ENCODE measurements at regions not wholly inside any gene's neighbourhood (a gene's known extent, or its start where the extent isn't known, plus 50 kb on each side); places are given as distances from the start of the nearest gene placed in this dataset.

- H3K36me3 Mint-ChIP-seq: no peaks in the 10 kb centered on the region
- H3K27ac Mint-ChIP-seq: no peak overlapping the region
- no peak for DNase-seq
- no peak overlapping the region for H3K4me3 Mint-ChIP-seq
- no peaks in the 10 kb centered on the region for H3K4me1 Mint-ChIP-seq
- peaks cover 8% of the 10 kb centered on the region for H3K27me3 Mint-ChIP-seq
- H3K9me3 Mint-ChIP-seq: no peaks in the 10 kb centered on the region
Measured at GRCh38 chr2:204066051-204066450, 129.5 kb downstream of the ICOS start.

- H3K4me1 Mint-ChIP-seq: peaks cover 5% of the 10 kb centered on the region
- H3K27ac Mint-ChIP-seq: no peak overlapping the region
- peaks cover 8% of the 10 kb centered on the region for H3K27me3 Mint-ChIP-seq
- no peaks in the 10 kb centered on the region for H3K36me3 Mint-ChIP-seq
- no peaks in the 10 kb centered on the region for H3K9me3 Mint-ChIP-seq
- no peak overlapping the region for H3K4me3 Mint-ChIP-seq
- no peak for DNase-seq
Measured at GRCh38 chr2:204069804-204070203, 133.2 kb downstream of the ICOS start.

GRCh38 chr2:204072443-204073324 lies 136.1 kb downstream of the ICOS start:
- Mint-ChIP-seq H3K4me3 (no peak overlapping the region), H3K27me3 (peaks cover 8% of the 10 kb centered on the region), H3K27ac (no peak overlapping the region), H3K9me3 (peaks cover 2% of the 10 kb centered on the region), H3K36me3 (no peaks in the 10 kb centered on the region), H3K4me1 (peaks cover 5% of the 10 kb centered on the region)
- peak; percentile 66 for DNase-seq

GRCh38 chr2:204074456-204074855 lies 137.9 kb downstream of the ICOS start:
- H3K27me3 Mint-ChIP-seq: peaks cover 8% of the 10 kb centered on the region
- peaks cover 2% of the 10 kb centered on the region for H3K9me3 Mint-ChIP-seq
- peaks cover 6% of the 10 kb centered on the region for H3K4me1 Mint-ChIP-seq
- H3K27ac Mint-ChIP-seq: no peak overlapping the region
- H3K36me3 Mint-ChIP-seq: no peaks in the 10 kb centered on the region
- no peak for DNase-seq
- no peak overlapping the region for H3K4me3 Mint-ChIP-seq

GRCh38 chr2:204078003-204078698 lies 141.6 kb downstream of the ICOS start:
- Mint-ChIP-seq H3K36me3 (no peaks in the 10 kb centered on the region), H3K4me3 (no peak overlapping the region), H3K27ac (no peak overlapping the region), H3K27me3 (peaks cover 6% of the 10 kb centered on the region), H3K9me3 (peaks cover 2% of the 10 kb centered on the region), H3K4me1 (peaks cover 1% of the 10 kb centered on the region)
- no peak for DNase-seq

- Mint-ChIP-seq H3K27ac (no peak overlapping the region), H3K4me1 (peaks cover 1% of the 10 kb centered on the region), H3K4me3 (no peak overlapping the region), H3K9me3 (peaks cover 2% of the 10 kb centered on the region), H3K27me3 (peaks cover 9% of the 10 kb centered on the region), H3K36me3 (no peaks in the 10 kb centered on the region)
- DNase-seq: no peak
Measured at GRCh38 chr2:204081487-204082425, 145.2 kb downstream of the ICOS start.

GRCh38 chr2:204086167-204086566 lies 149.6 kb downstream of the ICOS start:
- Mint-ChIP-seq H3K27me3 (peaks cover 3% of the 10 kb centered on the region), H3K27ac (no peak overlapping the region), H3K4me1 (no peaks in the 10 kb centered on the region), H3K9me3 (no peaks in the 10 kb centered on the region), H3K36me3 (no peaks in the 10 kb centered on the region), H3K4me3 (no peak overlapping the region)
- no peak for DNase-seq

GRCh38 chr2:204089105-204089504 lies 152.5 kb downstream of the ICOS start:
- no peaks in the 10 kb centered on the region for H3K36me3 Mint-ChIP-seq
- H3K4me3 Mint-ChIP-seq: no peak overlapping the region
- H3K4me1 Mint-ChIP-seq: no peaks in the 10 kb centered on the region
- no peak for DNase-seq
- H3K27me3 Mint-ChIP-seq: peaks cover 3% of the 10 kb centered on the region
- peaks cover 13% of the 10 kb centered on the region for H3K9me3 Mint-ChIP-seq
- no peak overlapping the region for H3K27ac Mint-ChIP-seq

GRCh38 chr2:204089574-204089973 lies 153.0 kb downstream of the ICOS start:
- Mint-ChIP-seq H3K36me3 (no peaks in the 10 kb centered on the region), H3K4me1 (no peaks in the 10 kb centered on the region), H3K9me3 (peaks cover 14% of the 10 kb centered on the region), H3K27me3 (peaks cover 3% of the 10 kb centered on the region), H3K27ac (no peak overlapping the region), H3K4me3 (no peak overlapping the region)
- no peak for DNase-seq

GRCh38 chr2:204090021-204090420 lies 153.5 kb downstream of the ICOS start:
- no peak for DNase-seq
- Mint-ChIP-seq H3K27me3 (peaks cover 3% of the 10 kb centered on the region), H3K27ac (no peak overlapping the region), H3K4me3 (no peak overlapping the region), H3K36me3 (no peaks in the 10 kb centered on the region), H3K4me1 (peaks cover 3% of the 10 kb centered on the region), H3K9me3 (peaks cover 14% of the 10 kb centered on the region)

- peak; percentile 16 for DNase-seq
- Mint-ChIP-seq H3K27me3 (no peaks in the 10 kb centered on the region), H3K36me3 (no peaks in the 10 kb centered on the region), H3K9me3 (no peaks in the 10 kb centered on the region), H3K27ac (peak overlapping the region; percentile 87), H3K4me3 (peak overlapping the region; percentile 29), H3K4me1 (peaks cover 58% of the 10 kb centered on the region)
Measured at GRCh38 chr2:204104811-204105210, 168.2 kb downstream of the ICOS start.

- Mint-ChIP-seq H3K36me3 (no peaks in the 10 kb centered on the region), H3K9me3 (no peaks in the 10 kb centered on the region), H3K27ac (peak overlapping the region; percentile 93), H3K4me1 (peaks cover 80% of the 10 kb centered on the region), H3K4me3 (peak overlapping the region; percentile 68), H3K27me3 (no peaks in the 10 kb centered on the region)
- peak; percentile 45 for DNase-seq
Measured at GRCh38 chr2:204108330-204108751, 171.8 kb downstream of the ICOS start.

- H3K27ac Mint-ChIP-seq: peak overlapping the region; percentile 93
- H3K4me1 Mint-ChIP-seq: peaks cover 79% of the 10 kb centered on the region
- H3K27me3 Mint-ChIP-seq: no peaks in the 10 kb centered on the region
- peak; percentile 44 for DNase-seq
- H3K9me3 Mint-ChIP-seq: no peaks in the 10 kb centered on the region
- H3K4me3 Mint-ChIP-seq: peak overlapping the region; percentile 68
- no peaks in the 10 kb centered on the region for H3K36me3 Mint-ChIP-seq
Measured at GRCh38 chr2:204108781-204109295, 172.3 kb downstream of the ICOS start.

- H3K9me3 Mint-ChIP-seq: no peaks in the 10 kb centered on the region
- H3K4me1 Mint-ChIP-seq: peaks cover 79% of the 10 kb centered on the region
- H3K27ac Mint-ChIP-seq: peak overlapping the region; percentile 93
- H3K4me3 Mint-ChIP-seq: peak overlapping the region; percentile 60
- H3K36me3 Mint-ChIP-seq: no peaks in the 10 kb centered on the region
- peak; percentile 13 for DNase-seq
- no peaks in the 10 kb centered on the region for H3K27me3 Mint-ChIP-seq
Measured at GRCh38 chr2:204109681-204110080, 173.1 kb downstream of the ICOS start.
